ENCODE measurements at regions not wholly inside any gene's neighbourhood (a gene's known extent, or its start where the extent isn't known, plus 50 kb on each side); places are given as distances from the start of the nearest gene placed in this dataset.

DNA sequence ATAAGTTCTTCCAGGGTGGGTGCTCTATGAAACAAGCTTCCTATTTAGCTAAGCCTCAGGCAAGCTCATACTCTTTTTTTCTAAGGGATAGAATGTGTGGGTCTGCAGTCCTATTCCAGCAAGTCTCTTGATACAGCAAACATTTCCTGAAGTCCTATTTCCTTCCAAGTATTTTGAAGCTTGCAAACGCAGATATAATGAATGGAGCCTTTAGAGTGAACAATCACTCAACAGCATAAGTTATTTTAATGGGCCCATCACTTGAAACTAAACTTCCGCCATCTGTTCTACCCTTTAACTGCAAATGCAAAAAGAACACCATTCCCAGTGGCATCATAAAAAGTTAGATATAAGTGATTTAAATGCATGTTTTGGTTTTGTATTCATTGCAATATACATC lies 108.3 kb upstream of the TAPT1 start:
- no peaks in the 10 kb centered on the region for H4K20me1 ChIP-seq (ENCODE audit: control insufficient read depth, extremely low read depth, insufficient read depth, low read length)
- H3K9ac ChIP-seq (ENCODE audit: control insufficient read depth, extremely low read depth, insufficient read depth, low read length) = no peak overlapping the region
- no peaks in the 10 kb centered on the region for H3K9me1 ChIP-seq (ENCODE audit: control insufficient read depth, extremely low read depth, insufficient read depth, low read length)
- no peak overlapping the region for H2AFZ ChIP-seq (ENCODE audit: control insufficient read depth, low read length)
- peaks cover 15% of the 10 kb centered on the region for H3K27me3 ChIP-seq (ENCODE audit: control insufficient read depth, extremely low read depth, insufficient read depth, low read length)
- no peak overlapping the region for H3K27ac ChIP-seq (ENCODE audit: control insufficient read depth, insufficient read depth, low read length)
- no peak for TF ChIP-seq CTCF (optimal IDR thresholded peaks at IDR 0.05 in 1 of 3, IDR thresholded peaks at IDR 0.05 in 1 of 3, conservative IDR thresholded peaks at IDR 0.05 in 1 of 3; ENCODE audit: extremely low read depth in 1 of 3, insufficient read depth in 2 of 3, low read length in 3 of 3)
- TF ChIP-seq EZH2 (IDR thresholded peaks at IDR 0.05; ENCODE audit: low read length) = no peak
- no peak overlapping the region for H3K4me2 ChIP-seq (ENCODE audit: control insufficient read depth, extremely low read depth, insufficient read depth, low read depth, low read length)
- H3K4me3 ChIP-seq (ENCODE audit: control insufficient read depth in 2 of 3, extremely low read depth in 1 of 3, insufficient read depth in 2 of 3, low read depth in 1 of 3, low read length in 3 of 3) = no peak overlapping the region
- H3K4me1 ChIP-seq (ENCODE audit: control insufficient read depth, extremely low read depth, insufficient read depth, low read length) = peaks cover 3% of the 10 kb centered on the region
- H3K36me3 ChIP-seq (ENCODE audit: control insufficient read depth in 2 of 2, extremely low read depth in 1 of 2, insufficient read depth in 2 of 2, low read length in 2 of 2) = no peaks in the 10 kb centered on the region
- no peaks in the 10 kb centered on the region for H3K79me2 ChIP-seq (ENCODE audit: control insufficient read depth, insufficient read depth, low read length)
- dilution Hi-C loops (cut with MboI; ENCODE audit: extremely low pct_ligation_motif_present, low sequenced_read_pairs) = no loop called here
- H3K9me3 ChIP-seq (ENCODE audit: control insufficient read depth, low read depth, low read length) = no peaks in the 10 kb centered on the region
- DNase-seq (ENCODE audit: low read depth, low spot score) (no peak), FAIRE-seq (no peak)

GRCh38 chr4:16329797-16330134 lies 103.5 kb upstream of the TAPT1 start:
- H3K27me3 ChIP-seq (ENCODE audit: control insufficient read depth, extremely low read depth, insufficient read depth, low read length) = peaks cover 21% of the 10 kb centered on the region
- no peak overlapping the region for H3K4me2 ChIP-seq (ENCODE audit: control insufficient read depth, extremely low read depth, insufficient read depth, low read depth, low read length)
- FAIRE-seq = no peak
- no peaks in the 10 kb centered on the region for H3K36me3 ChIP-seq (ENCODE audit: control insufficient read depth in 2 of 2, extremely low read depth in 1 of 2, insufficient read depth in 2 of 2, low read length in 2 of 2)
- no peak overlapping the region for H3K27ac ChIP-seq (ENCODE audit: control insufficient read depth, insufficient read depth, low read length)
- H2AFZ ChIP-seq (ENCODE audit: control insufficient read depth, low read length) = no peak overlapping the region
- dilution Hi-C loops (cut with MboI; ENCODE audit: extremely low pct_ligation_motif_present, low sequenced_read_pairs) = no loop called here
- H3K79me2 ChIP-seq (ENCODE audit: control insufficient read depth, insufficient read depth, low read length) = no peaks in the 10 kb centered on the region
- H3K9ac ChIP-seq (ENCODE audit: control insufficient read depth, extremely low read depth, insufficient read depth, low read length) = no peak overlapping the region
- H3K4me1 ChIP-seq (ENCODE audit: control insufficient read depth, extremely low read depth, insufficient read depth, low read length) = no peaks in the 10 kb centered on the region
- TF ChIP-seq CTCF (optimal IDR thresholded peaks at IDR 0.05 in 1 of 3, IDR thresholded peaks at IDR 0.05 in 1 of 3, conservative IDR thresholded peaks at IDR 0.05 in 1 of 3; ENCODE audit: extremely low read depth in 1 of 3, insufficient read depth in 2 of 3, low read length in 3 of 3) (no peak), EZH2 (IDR thresholded peaks at IDR 0.05; ENCODE audit: low read length) (no peak)
- DNase-seq (ENCODE audit: low read depth, low spot score) = no peak
- no peaks in the 10 kb centered on the region for H4K20me1 ChIP-seq (ENCODE audit: control insufficient read depth, extremely low read depth, insufficient read depth, low read length)
- H3K4me3 ChIP-seq (ENCODE audit: control insufficient read depth in 2 of 3, extremely low read depth in 1 of 3, insufficient read depth in 2 of 3, low read depth in 1 of 3, low read length in 3 of 3) = no peak overlapping the region
- no peaks in the 10 kb centered on the region for H3K9me1 ChIP-seq (ENCODE audit: control insufficient read depth, extremely low read depth, insufficient read depth, low read length)
- H3K9me3 ChIP-seq (ENCODE audit: control insufficient read depth, low read depth, low read length) = no peaks in the 10 kb centered on the region
